ENCODE measurements at regions not wholly inside any gene's neighbourhood (a gene's known extent, or its start where the extent isn't known, plus 50 kb on each side); places are given as distances from the start of the nearest gene placed in this dataset.

GRCh38 chr4:60879135-60879701 lies 320.9 kb upstream of the ADGRL3 start:
- Histone ChIP-seq H3K36me3 (no peaks in the 10 kb centered on the region), H3K4me3 (no peak overlapping the region), H3K9me3 (no peaks in the 10 kb centered on the region), H3K27ac (no peak overlapping the region), H3K27me3 (no peaks in the 10 kb centered on the region), H3K4me1 (no peaks in the 10 kb centered on the region)
- intact Hi-C loops (cut with DNase I), result no loop called here
- no peak for DNase-seq
- TF ChIP-seq CTCF (IDR thresholded peaks at IDR 0.05), result no peak
- ATAC-seq, result no peak

- TF ChIP-seq CTCF (IDR thresholded peaks at IDR 0.05), result no peak
- no peak for ATAC-seq
Observed at GRCh38 chr4:60884587-60884986, 315.5 kb upstream of the ADGRL3 start.

GRCh38 chr4:60885011-60885410 lies 315.1 kb upstream of the ADGRL3 start:
- H3K4me3 ChIP-seq, result no peak overlapping the region
- intact Hi-C loops (cut with DNase I), result no loop called here

More at GRCh38 chr4:60884587-60884986, 315.5 kb upstream of the ADGRL3 start:
- Histone ChIP-seq H3K27ac (no peak overlapping the region), H3K36me3 (no peaks in the 10 kb centered on the region), H3K4me3 (no peak overlapping the region), H3K4me1 (no peaks in the 10 kb centered on the region), H3K9me3 (no peaks in the 10 kb centered on the region), H3K27me3 (no peaks in the 10 kb centered on the region)
- no peak for DNase-seq
- intact Hi-C loops (cut with DNase I), result no loop called here

GRCh38 chr4:60890743-60891142 lies 309.4 kb upstream of the ADGRL3 start:
- no peaks in the 10 kb centered on the region for H3K27me3 ChIP-seq
- H3K9me3 ChIP-seq, result no peaks in the 10 kb centered on the region
- intact Hi-C loops (cut with DNase I), result no loop called here
- ATAC-seq, result no peak
- no peak for TF ChIP-seq CTCF (IDR thresholded peaks at IDR 0.05)
- H3K4me1 ChIP-seq, result no peaks in the 10 kb centered on the region
- no peak overlapping the region for H3K27ac ChIP-seq
- H3K4me3 ChIP-seq, result no peak overlapping the region
- no peak for DNase-seq
- no peaks in the 10 kb centered on the region for H3K36me3 ChIP-seq

More at GRCh38 chr4:60885011-60885410, 315.1 kb upstream of the ADGRL3 start:
- Histone ChIP-seq H3K36me3 (no peaks in the 10 kb centered on the region), H3K27me3 (no peaks in the 10 kb centered on the region), H3K9me3 (no peaks in the 10 kb centered on the region), H3K27ac (no peak overlapping the region), H3K4me1 (no peaks in the 10 kb centered on the region)
- DNase-seq (no peak), ATAC-seq (no peak)
- TF ChIP-seq CTCF (IDR thresholded peaks at IDR 0.05), result no peak

GRCh38 chr4:60891947-60892346 lies 308.2 kb upstream of the ADGRL3 start:
- no peaks in the 10 kb centered on the region for H3K27me3 ChIP-seq
- DNase-seq, result no peak
- intact Hi-C loops (cut with DNase I), result no loop called here
- no peak overlapping the region for H3K27ac ChIP-seq
- no peak for ATAC-seq
- no peaks in the 10 kb centered on the region for H3K9me3 ChIP-seq
- H3K4me1 ChIP-seq, result no peaks in the 10 kb centered on the region
- no peak overlapping the region for H3K4me3 ChIP-seq
- no peaks in the 10 kb centered on the region for H3K36me3 ChIP-seq
- TF ChIP-seq CTCF (IDR thresholded peaks at IDR 0.05), result no peak

- H3K36me3 ChIP-seq, result no peaks in the 10 kb centered on the region
- ATAC-seq (peak; percentile 46), DNase-seq (no peak)
- no peaks in the 10 kb centered on the region for H3K27me3 ChIP-seq
- no peak for TF ChIP-seq CTCF (IDR thresholded peaks at IDR 0.05)
- no peak overlapping the region for H3K27ac ChIP-seq
- H3K4me3 ChIP-seq, result no peak overlapping the region
- H3K4me1 ChIP-seq, result no peaks in the 10 kb centered on the region
- no peaks in the 10 kb centered on the region for H3K9me3 ChIP-seq
- intact Hi-C loops (cut with DNase I), result no loop called here
Observed at GRCh38 chr4:60897415-60897814, 302.7 kb upstream of the ADGRL3 start.
